GM18858 (cell line): ENCODE measurements at regions not wholly inside any gene's neighbourhood (a gene's known extent, or its start where the extent isn't known, plus 50 kb on each side); places are given as distances from the start of the nearest gene placed in this dataset.

Experiments
- ATAC-seq: cut with Tn5 transposase; IDR thresholded peaks from one replicate; pipeline ENCODE4 v1.9.1; 2021; ENCODE audit not compliant: unreplicated experiment

DNA sequence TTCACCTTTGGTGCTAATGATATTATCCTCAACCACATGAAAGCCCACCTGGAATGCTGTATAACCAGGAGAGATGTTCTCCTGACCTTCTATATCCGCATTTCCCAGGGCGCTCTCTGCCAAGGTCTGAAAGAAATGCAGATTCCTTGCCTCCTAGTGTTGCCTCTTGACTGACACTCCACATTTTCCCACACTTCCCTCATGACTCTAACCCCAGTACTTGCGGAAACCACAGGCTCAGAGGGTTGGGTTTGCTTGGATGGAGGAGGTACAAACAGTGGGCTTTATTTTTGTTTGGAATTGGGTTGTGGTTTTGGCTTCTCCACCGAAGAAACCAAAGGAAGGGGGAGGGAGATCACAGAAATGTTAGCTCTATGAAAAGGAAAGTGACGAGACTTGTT lies 222.9 kb upstream of the CELF2 start:
- ATAC-seq, result no peak

DNA sequence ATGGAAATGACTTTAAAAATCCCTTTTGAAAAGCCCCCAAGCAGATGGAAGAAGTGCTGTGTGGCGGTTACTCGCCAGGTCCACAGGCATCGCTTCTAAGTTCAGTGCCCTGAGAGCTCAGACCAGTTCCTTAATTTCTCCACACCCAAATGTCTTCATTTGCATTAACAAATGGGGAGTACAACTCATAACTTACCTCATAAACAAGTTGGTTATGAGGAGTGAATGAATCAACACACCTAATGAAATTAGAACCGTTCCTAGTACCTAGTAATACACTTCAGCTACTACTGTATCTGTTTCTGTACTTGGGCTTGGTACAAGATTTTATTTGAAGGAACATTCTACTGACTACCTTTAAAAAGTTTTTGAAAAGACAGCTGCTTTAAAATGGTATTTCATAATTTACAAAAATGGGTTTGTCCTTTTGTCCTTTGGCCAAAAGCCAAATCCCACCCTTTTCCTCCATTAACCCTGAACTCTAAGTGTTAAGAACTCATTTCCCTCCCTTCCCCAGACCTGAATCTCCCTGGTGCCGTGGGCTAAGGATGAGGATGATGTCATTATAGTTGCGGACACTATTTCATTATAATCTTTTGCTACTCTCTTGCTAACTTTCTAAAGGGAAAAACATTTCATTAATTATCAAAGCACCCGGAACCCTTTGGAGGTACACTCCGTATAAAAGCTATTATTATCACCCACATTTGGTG lies 221.5 kb upstream of the CELF2 start:
- ATAC-seq, result no peak

DNA sequence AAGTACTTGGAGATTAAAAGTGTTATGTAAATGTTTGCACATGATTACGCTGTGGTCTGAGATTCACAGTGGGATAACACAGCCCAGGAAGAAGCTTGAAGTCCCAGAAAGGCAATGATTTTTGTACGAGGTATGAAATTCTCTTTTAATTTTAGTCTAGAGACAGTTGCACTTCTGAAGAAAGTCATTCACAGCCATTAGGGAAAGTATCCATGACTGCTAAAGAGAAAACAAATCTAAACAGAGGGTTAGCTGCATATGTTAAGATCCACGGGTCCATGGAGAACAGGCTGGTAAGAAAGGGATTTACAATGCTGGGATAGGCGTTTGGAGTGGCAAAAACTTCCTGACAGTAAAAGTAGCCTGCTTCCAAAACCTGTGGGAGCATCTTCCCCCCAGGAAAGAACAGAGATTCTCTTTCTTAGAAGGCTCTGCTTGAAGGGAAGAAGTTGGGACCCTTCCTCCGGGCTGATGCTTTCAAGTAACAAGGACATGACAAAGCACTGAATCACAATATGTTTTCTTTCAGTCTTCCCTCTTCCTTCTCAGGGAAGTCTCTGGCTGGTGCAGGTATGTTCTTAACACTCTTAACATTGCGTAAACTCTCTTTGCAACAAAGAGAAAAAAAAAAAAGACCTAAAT lies 220.8 kb upstream of the CELF2 start:
- ATAC-seq, result no peak

- no peak for ATAC-seq
Observed at GRCh38 chr10:10797513-10797912, 220.2 kb upstream of the CELF2 start.

GRCh38 chr10:10798102-10798863 lies 219.4 kb upstream of the CELF2 start:
- no peak for ATAC-seq

GRCh38 chr10:10798864-10799192 lies 218.8 kb upstream of the CELF2 start:
- ATAC-seq, result no peak

- no peak for ATAC-seq
Observed at GRCh38 chr10:10800961-10801360, 216.7 kb upstream of the CELF2 start.

GRCh38 chr10:10803278-10803677 lies 214.4 kb upstream of the CELF2 start:
- no peak for ATAC-seq

- ATAC-seq, result no peak
Observed at GRCh38 chr10:10804061-10804460, 213.6 kb upstream of the CELF2 start.

- ATAC-seq, result no peak
Observed at GRCh38 chr10:10804998-10805740, 212.5 kb upstream of the CELF2 start.

GRCh38 chr10:10807106-10807505 lies 210.6 kb upstream of the CELF2 start:
- no peak for ATAC-seq

GRCh38 chr10:10811562-10811961 lies 206.1 kb upstream of the CELF2 start:
- no peak for ATAC-seq

DNA sequence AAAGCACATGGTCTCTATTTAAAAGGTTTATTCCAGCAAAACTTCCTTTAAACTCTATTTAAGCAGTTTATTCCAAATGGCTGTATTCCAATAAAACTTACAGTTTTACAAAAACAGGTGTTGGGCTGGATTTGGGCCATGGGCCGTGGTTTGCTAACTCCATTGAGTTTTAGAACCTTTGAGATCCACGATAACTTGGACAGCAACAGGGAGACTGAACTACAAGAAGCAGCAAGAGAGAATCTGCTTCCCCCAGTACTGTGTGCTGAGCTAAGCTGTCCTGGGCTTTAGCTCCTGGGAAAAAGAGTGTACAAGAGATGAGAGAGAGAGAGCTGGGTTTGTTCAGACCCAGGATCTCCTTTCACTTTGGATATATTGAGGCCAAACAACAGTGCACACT lies 204.0 kb upstream of the CELF2 start:
- no peak for ATAC-seq

GRCh38 chr10:10814069-10814468 lies 203.6 kb upstream of the CELF2 start:
- no peak for ATAC-seq

DNA sequence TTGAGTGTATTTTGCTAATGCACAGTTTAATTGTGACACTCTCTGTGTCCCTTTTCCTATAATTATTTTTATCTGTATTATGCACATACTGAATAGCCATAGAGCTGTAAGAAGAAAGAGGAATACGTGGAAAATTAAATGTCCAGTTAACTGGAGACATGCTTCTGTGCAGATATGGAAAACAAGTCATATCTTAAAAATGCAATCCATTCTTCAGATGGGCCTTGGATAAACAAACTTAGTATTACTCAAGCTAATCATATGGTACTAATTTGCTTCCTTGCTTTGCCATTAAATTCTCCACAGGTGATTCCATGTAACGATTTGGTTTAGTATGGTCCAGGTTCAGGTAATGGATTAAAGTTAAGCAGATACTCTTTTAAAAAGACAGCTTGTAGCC lies 201.2 kb upstream of the CELF2 start:
- no peak for ATAC-seq

GRCh38 chr10:10817609-10818008 lies 200.1 kb upstream of the CELF2 start:
- ATAC-seq, result no peak

DNA sequence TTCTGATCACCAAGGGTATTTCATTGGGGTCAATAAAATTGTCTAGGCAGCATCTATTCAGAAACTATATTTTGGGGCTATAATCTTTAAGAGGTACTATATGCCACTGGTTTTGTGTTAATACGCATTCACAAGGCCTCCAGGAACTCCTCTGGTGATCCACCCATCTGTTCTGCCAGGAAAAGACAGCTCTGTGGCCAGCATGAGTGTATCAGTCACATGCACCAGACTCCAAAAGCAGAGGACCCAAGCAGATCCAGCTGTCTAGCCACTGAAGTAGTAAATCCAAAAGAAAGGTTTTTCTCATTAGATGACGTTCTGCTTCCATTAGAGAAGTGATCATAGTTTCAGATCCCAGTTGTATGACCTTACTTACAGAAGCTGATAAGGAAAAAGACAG lies 199.6 kb upstream of the CELF2 start:
- no peak for ATAC-seq

DNA sequence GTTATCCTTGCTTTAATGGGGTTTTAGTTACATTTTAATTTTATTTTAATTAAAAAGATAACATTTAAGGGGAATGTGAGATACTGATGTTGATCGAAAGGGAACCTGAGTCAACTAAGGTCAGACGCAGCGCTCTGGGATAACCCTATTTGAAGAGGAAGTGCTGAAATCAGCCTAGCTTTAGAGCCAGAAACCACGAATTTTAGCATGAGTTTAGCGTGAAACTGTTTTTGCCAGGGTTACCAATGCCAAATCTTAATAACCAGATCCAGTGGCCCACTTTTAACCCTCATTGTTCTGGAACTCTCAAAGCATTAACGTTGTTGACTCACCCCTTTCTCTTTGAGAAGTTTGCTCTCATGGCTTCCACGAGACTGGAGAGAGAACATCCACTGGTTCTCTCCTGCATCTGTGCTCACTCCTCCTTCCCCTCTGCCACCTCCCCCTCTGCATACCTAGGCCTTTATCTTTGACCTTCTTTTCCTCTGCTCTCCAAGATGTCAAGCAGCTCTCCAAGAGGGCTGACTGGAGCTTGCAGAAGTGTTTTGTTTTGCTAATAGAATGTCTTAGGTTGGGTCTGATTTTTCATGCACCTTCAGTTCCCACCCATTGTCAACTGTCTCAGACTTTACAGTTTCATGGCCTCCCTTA lies 198.3 kb upstream of the CELF2 start:
- ATAC-seq, result no peak

GRCh38 chr10:10821926-10822325 lies 195.7 kb upstream of the CELF2 start:
- no peak for ATAC-seq

DNA sequence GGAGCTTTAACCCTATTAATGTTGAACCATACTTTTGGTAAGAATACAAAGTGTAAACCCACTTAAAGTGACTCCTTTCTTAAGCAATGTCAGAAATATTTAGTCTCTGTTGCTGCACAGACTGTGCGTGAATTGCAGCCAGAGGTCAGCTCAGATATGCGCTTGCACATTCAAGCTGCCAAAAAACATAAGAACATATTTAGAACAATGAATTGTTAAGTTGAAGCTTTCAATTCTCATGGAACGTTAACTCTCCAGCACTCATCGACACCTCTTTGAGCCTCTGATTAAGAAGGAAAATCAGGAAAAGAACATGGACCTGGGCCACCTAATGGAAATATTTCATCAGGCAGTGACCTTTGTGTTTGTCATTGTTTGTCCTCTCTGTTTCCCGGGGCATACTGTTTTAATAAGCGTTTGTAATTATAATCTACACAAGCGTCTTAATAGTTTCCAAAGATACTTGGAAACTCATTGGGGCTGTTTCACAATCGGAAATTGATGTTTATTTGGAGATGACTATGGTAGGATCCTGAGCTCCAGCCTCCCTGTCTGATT lies 193.0 kb upstream of the CELF2 start:
- ATAC-seq, result no peak

DNA sequence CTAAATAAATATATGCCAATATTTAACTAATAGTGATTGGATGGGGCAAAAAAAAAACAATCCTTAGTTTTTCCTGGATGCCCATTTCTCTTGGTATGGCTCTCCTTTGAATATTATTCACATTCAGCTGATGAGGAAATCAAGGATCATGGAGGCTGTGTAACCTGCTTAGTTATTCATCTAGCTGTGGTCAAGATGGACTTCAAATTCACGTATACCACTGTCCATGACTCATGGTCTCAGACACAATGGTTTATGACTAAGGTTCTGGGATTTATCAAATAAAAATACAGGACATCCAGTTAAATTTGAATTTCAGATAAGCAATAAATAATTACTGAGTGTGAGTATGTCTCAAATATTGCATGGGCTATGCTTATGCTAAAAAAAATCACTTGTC lies 191.5 kb upstream of the CELF2 start:
- no peak for ATAC-seq
